GM23338 (cell line): ENCODE measurements at regions not wholly inside any gene's neighbourhood (a gene's known extent, or its start where the extent isn't known, plus 50 kb on each side); places are given as distances from the start of the nearest gene placed in this dataset.
"Not testable (repeated sequence)": the region's sequence is repeated elsewhere in the genome, so short reads cannot be mapped to it uniquely, and the experiment has no call there.

ENCODE experiments used
- EZH2phosphoT487 ChIP-seq: fragments of 200-600 bp; sonication (generic); IDR thresholded peaks from one replicate; pipeline ENCODE4 v1.8.1; 2018; ENCODE audit warnings: antibody characterized with exemption; ENCODE audit not compliant: unreplicated experiment
- REST ChIP-seq: IDR thresholded peaks from one replicate; pipeline ENCODE4 v1.6.1; 2018; ENCODE audit warnings: antibody characterized with exemption; ENCODE audit not compliant: unreplicated experiment
- STAT1 ChIP-seq: IDR thresholded peaks from one replicate; pipeline ENCODE4 v1.6.1; 2016; ENCODE audit warnings: antibody characterized with exemption; ENCODE audit not compliant: unreplicated experiment
- TF ChIP-seq, protein P1 (sequence below), 2 experiments: fragments of 200-600 bp in 1 of 2; sonication (generic) in 1 of 2; conservative IDR thresholded peaks; 2 replicates each; pipeline versions ENCODE4 v1.5.1 to v1.6.1; 2016 to 2017; ENCODE audit warnings: antibody characterized with exemption in 2 of 2, low read depth in 2 of 2, mild to moderate bottlenecking in 2 of 2, moderate library complexity in 1 of 2

DNA sequence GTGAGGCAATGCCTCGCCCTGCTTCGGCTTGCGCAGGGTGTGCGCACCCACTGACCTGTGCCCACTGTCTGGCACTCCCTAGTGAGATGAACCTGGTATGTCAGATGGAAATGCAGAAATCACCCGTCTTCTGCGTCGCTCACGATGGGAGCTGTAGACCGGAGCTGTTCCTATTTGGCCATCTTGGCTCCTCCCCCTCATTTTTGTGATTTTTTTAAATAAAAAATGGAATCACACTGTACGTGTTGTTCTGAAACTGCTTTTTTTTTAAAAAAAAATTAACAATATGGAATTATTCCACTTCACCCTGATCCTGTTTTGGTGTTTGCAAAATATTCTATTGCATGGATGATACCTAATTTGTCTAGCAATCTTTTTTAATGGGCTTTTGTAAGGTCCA lies 131.1 kb downstream of the FZD1 start:
- TF ChIP-seq, protein P1, sequence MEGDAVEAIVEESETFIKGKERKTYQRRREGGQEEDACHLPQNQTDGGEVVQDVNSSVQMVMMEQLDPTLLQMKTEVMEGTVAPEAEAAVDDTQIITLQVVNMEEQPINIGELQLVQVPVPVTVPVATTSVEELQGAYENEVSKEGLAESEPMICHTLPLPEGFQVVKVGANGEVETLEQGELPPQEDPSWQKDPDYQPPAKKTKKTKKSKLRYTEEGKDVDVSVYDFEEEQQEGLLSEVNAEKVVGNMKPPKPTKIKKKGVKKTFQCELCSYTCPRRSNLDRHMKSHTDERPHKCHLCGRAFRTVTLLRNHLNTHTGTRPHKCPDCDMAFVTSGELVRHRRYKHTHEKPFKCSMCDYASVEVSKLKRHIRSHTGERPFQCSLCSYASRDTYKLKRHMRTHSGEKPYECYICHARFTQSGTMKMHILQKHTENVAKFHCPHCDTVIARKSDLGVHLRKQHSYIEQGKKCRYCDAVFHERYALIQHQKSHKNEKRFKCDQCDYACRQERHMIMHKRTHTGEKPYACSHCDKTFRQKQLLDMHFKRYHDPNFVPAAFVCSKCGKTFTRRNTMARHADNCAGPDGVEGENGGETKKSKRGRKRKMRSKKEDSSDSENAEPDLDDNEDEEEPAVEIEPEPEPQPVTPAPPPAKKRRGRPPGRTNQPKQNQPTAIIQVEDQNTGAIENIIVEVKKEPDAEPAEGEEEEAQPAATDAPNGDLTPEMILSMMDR (conservative IDR thresholded peaks at IDR 0.05; ENCODE audit: low read depth in 2 of 2), result not testable (repeated sequence)
- not testable (repeated sequence) for TF ChIP-seq EZH2phosphoT487, REST, STAT1
